NCI-H2196 treated with DMSO at 0.1 percent for 48 hours (cell line): ENCODE measurements at regions not wholly inside any gene's neighbourhood (a gene's known extent, or its start where the extent isn't known, plus 50 kb on each side); places are given as distances from the start of the nearest gene placed in this dataset.

Experiments used
- DNase-seq: peaks from one replicate; lab custom pipeline; 2025; ENCODE audit not compliant: unreplicated experiment; lab: John Stamatoyannopoulos, UW

DNA sequence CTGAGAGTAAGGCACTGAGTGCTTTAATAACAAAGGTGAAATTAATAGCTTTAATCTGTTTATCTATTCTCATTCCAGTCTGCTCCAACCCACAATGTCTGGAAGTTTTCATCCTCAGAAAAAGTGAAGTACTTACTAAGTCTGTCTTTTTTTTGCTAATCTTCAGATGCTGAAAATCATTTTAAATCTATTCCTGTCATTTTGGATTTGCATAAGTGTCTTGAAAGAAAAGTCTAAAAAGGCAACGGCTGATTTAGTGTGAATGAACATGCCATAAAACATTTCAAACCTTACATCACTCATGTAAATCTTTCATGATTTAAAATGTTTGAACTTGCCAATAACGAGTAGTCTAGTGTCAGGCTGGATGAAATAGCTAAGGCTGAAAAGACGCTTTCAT, 685.6 kb downstream of the RPS29 start:
- no peak for DNase-seq

DNA sequence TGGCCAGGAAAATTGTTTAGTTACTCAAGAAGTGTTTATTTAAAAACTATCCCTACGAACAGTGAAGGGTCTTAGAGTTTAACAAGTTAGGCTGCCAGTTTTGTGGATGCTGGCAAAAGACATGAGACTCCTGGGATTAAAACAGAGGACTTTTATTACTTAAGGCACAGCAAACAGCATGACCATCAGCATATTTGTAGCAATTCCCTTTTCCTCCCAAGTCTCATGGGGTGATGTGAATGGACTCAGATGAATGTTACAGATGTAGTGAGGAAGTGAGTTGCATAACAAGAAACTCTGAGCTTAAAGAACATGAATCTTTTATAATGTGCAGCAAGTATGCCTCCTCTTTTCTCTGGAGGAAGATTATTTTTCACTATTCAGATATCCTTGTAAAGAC, 695.8 kb downstream of the RPS29 start:
- DNase-seq = no peak

- DNase-seq = no peak
These were observed 709.3 kb downstream of the RPS29 start for GRCh38 chr14:48876806-48877340.

- no peak for DNase-seq
These were observed 711.5 kb downstream of the RPS29 start for GRCh38 chr14:48874711-48875110.

- DNase-seq = no peak
These were observed 728.8 kb downstream of the RPS29 start for GRCh38 chr14:48857366-48857765.

- DNase-seq = no peak
These were observed 733.0 kb downstream of the RPS29 start for GRCh38 chr14:48853159-48853558.

DNA sequence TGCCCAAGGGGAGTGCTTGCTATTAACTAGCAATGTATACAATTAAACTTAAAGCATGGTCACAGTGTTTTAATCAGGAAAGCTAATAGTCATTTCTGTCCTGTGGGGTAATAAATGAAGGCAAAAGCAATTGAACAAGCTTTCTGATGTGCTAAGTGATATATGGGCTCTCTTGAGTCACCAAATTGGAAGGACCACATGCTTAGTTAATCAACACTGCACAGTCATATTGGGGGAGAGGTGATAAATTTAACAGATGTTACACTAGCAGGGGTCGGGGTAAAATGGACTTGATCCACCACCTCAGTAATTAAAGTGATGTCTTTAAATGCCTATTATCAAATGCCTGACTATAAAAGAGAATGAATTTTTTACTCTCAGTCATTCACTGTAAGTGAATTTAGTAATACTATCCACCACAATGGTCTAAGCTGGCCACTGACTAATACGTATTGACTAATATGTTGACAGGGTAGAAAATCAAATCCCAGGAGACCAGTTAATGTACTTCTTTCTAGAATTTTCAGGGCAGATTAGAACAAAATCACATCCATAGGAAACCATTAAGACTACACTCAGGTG, 736.3 kb downstream of the RPS29 start:
- no peak for DNase-seq

DNA sequence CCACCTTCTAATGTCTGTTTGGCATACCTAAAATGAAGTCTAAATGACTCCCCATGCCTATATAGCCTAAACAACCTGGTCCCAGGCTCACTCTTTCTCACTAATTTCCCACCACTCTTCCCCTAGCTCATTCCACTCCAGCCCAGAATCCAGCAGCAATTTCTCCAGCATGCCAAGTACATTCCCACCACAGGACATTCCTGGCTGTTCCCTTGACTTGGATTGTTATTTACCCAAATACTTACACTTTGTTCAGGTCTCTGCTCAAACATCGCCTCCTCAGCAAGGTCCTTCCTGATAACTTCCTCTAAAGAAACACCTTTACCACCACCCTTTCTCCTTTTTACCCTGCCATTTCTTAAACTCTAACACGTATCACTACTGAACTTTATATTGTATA, 743.4 kb downstream of the RPS29 start:
- DNase-seq = no peak

DNA sequence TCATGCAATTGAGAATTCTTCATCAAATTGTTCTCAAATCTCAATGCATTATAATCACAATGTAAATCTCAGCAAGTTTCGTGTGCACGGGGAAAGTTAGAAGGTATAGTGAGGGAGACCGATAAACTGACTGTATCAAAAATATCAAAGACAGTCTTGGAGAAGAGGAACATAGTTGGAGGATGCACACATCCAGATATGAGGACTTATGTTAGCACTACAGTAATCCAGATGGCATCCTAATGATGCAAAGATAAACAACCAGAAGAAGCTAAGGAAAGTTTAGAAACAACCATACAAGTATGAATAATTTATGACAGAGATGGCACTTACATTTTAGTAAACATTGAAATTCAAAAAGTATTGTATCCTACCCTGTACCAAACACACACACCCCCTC, 760.1 kb downstream of the RPS29 start:
- DNase-seq = no peak

GRCh38 chr14:48814562-48814961, 771.6 kb downstream of the RPS29 start:
- no peak for DNase-seq

GRCh38 chr14:48805315-48805714, 780.9 kb downstream of the RPS29 start:
- DNase-seq = no peak

- DNase-seq = no peak
These were observed 793.7 kb downstream of the RPS29 start for GRCh38 chr14:48792376-48793024.

- no peak for DNase-seq
These were observed 797.4 kb downstream of the RPS29 start for GRCh38 chr14:48788771-48789170.

- DNase-seq = no peak
These were observed 799.7 kb downstream of the RPS29 start for GRCh38 chr14:48786498-48786897.

DNA sequence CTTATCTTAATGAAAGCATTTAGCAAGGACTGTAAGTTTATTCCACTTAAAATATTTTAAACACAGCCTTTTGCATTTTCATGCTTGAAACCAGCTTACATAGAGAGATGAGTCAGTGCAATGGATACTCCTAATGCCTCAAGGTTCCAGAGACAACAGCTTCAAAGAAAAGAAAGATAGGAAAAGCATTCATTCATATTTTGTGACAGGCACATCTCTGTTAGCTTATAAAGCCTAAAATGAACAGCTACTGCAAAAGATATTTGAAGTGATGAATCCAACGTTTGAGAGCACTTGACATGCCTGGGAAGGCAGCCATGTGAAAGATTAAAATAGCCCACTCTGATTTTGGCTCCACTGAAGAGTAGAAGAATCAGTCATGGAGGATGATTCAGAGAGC, 814.5 kb downstream of the RPS29 start:
- DNase-seq = no peak

DNA sequence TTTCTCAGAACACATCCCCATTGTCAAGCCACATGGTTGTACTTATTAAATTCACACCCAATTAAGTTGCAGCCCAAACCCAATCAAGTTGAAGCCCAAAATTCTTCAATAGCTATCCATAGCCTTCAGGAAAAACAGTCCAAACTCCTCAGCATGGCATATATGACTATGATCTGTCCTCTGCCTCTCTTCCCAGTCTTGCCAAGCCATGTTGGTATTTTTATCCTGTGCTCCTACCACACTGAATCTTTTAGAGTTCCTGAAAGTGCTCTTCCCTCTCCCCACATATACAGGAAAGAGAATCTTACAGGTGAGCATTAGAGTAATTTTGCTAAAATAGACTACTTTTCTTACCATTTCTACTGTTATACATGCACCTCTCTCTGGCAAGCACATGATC, 834.9 kb downstream of the RPS29 start:
- no peak for DNase-seq

GRCh38 chr14:48748151-48748675, 838.0 kb downstream of the RPS29 start:
- DNase-seq = no peak

DNA sequence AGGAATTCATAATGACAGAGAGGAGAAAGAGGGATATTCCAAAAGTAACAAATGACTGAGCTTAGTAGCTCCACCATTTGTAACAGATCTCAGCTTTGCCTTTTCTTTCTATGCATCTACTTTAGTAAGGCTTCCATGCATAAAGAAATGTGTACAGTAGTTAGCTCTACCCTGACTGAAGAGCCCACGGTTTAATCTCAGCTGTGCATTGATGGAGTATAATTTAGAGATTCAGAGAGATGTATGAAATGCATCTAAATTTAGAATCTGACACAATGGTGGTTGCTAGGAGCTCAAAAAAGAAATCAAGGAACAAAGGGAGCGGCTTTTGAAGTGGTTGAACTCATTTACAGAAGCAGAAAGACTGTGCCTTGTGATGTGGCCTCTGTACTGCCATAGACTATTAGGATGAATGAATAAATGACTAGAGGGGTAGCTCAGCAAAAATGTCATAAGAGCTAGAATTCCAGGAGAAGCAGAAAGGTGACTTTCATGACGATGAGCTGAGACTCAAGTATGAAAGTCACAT, 838.6 kb downstream of the RPS29 start:
- no peak for DNase-seq

- DNase-seq = no peak
These were observed 842.0 kb downstream of the RPS29 start for GRCh38 chr14:48744202-48744601.

- DNase-seq = no peak
These were observed 847.8 kb downstream of the RPS29 start for GRCh38 chr14:48738186-48738925.

GRCh38 chr14:48735607-48736006, 850.6 kb downstream of the RPS29 start:
- DNase-seq = no peak

DNA sequence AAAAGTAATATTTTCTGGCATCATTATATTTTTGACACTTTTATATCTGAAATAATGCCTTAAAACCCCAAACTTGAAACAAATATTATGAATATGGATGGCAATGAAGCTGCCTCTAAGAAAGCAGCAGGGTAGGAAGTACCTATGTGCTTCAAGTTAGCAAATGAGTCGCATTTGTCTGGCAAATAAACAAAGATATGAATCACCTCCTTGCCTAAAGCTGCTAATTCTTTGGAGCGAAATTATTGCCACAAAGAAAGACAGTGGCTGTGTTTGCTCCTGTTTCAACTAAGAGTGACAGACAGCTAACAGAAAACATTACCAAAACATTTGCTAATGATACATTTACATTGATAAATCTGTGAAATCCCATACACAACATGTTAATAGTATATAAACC, 854.9 kb downstream of the RPS29 start:
- no peak for DNase-seq
